ENCODE measurements at regions not wholly inside any gene's neighbourhood (a gene's known extent, or its start where the extent isn't known, plus 50 kb on each side); places are given as distances from the start of the nearest gene placed in this dataset.
A peak's percentile ranks its signal among the peaks of the same experiment; 100 is the strongest.

DNA sequence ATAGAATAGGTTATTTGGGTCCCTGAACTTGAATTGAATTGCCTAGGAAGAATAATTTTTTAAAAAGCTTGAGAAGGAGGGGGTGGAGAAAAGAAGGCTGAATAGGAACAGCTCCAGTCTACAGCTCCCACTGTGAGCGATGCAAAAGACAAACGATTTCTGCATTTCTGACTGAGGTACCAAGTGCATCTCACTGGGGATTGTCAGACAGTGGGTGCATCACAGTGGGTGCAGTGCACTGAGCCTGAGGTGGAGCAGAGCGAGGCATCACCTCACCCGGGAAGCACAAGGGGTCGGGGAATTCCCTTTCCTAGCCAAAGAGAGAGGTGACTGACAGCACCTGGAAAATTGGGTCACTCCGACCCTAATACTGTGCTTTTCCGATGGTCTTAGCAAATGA is 782.2 kb upstream of the RGMB start:
- H3K36me3 ChIP-seq (ENCODE audit: insufficient read depth, low read length): no peaks in the 10 kb centered on the region
- FAIRE-seq (no peak), DNase-seq (ENCODE audit: low read depth) (no peak)
- no peak overlapping the region for H3K9ac ChIP-seq (ENCODE audit: low read length)
- no peak overlapping the region for H3K4me3 ChIP-seq (ENCODE audit: insufficient read depth, low read depth, low read length)
- H2AFZ ChIP-seq (ENCODE audit: low read depth, low read length): no peak overlapping the region
- H3K27me3 ChIP-seq (ENCODE audit: insufficient read depth, low read length): no peaks in the 10 kb centered on the region
- H3K79me2 ChIP-seq (ENCODE audit: insufficient read depth, low read length): no peaks in the 10 kb centered on the region
- Mint-ChIP-seq H3K4me3 (ENCODE audit: unreplicated experiment) (no peak overlapping the region), H3K4me1 (ENCODE audit: low read depth, unreplicated experiment) (peaks cover 1% of the 10 kb centered on the region), H3K9me3 (ENCODE audit: unreplicated experiment) (peaks cover 11% of the 10 kb centered on the region), H3K36me3 (ENCODE audit: low read depth, unreplicated experiment) (peaks cover 2% of the 10 kb centered on the region), H3K27me3 (ENCODE audit: low read depth, unreplicated experiment) (peaks cover 1% of the 10 kb centered on the region), H3K27ac (ENCODE audit: unreplicated experiment) (no peak overlapping the region)
- no peak overlapping the region for H3K4me2 ChIP-seq (ENCODE audit: low read length)
- no peak for TF ChIP-seq EZH2 (IDR thresholded peaks at IDR 0.05; ENCODE audit: insufficient read depth, low read length)
- TF ChIP-seq CTCF (IDR thresholded peaks at IDR 0.05; ENCODE audit: insufficient read depth, low read depth, low read length): no peak
- H3K9me3 ChIP-seq (ENCODE audit: insufficient read depth, low read depth, low read length): no peaks in the 10 kb centered on the region
- H3K4me1 ChIP-seq (ENCODE audit: insufficient read depth, low read length): no peaks in the 10 kb centered on the region
- no peaks in the 10 kb centered on the region for H4K20me1 ChIP-seq (ENCODE audit: insufficient read depth, low read length)
- H3K27ac ChIP-seq (ENCODE audit: low read depth, low read length): no peak overlapping the region

- H3K4me2 ChIP-seq (ENCODE audit: low read length): no peak overlapping the region
- Mint-ChIP-seq H3K27ac (ENCODE audit: unreplicated experiment) (no peak overlapping the region), H3K4me3 (ENCODE audit: unreplicated experiment) (no peak overlapping the region)
Observed at GRCh38 chr5:97998941-97999340, 774.5 kb upstream of the RGMB start.

More at GRCh38 chr5:97998941-97999340, 774.5 kb upstream of the RGMB start:
- H3K79me2 ChIP-seq (ENCODE audit: insufficient read depth, low read length): no peaks in the 10 kb centered on the region
- H3K4me3 ChIP-seq (ENCODE audit: insufficient read depth, low read depth, low read length): no peak overlapping the region
- no peaks in the 10 kb centered on the region for H3K27me3 Mint-ChIP-seq (ENCODE audit: low read depth, unreplicated experiment)
- no peaks in the 10 kb centered on the region for H3K4me1 ChIP-seq (ENCODE audit: insufficient read depth, low read length)
- H3K27ac ChIP-seq (ENCODE audit: low read depth, low read length): no peak overlapping the region
- H3K4me1 Mint-ChIP-seq (ENCODE audit: low read depth, unreplicated experiment): no peaks in the 10 kb centered on the region
- no peaks in the 10 kb centered on the region for H3K9me3 ChIP-seq (ENCODE audit: insufficient read depth, low read depth, low read length)
- FAIRE-seq (peak; percentile 54), DNase-seq (ENCODE audit: low read depth) (no peak)
- no peaks in the 10 kb centered on the region for H3K36me3 Mint-ChIP-seq (ENCODE audit: low read depth, unreplicated experiment)
- no peaks in the 10 kb centered on the region for H3K36me3 ChIP-seq (ENCODE audit: insufficient read depth, low read length)
- no peak for TF ChIP-seq CTCF (IDR thresholded peaks at IDR 0.05; ENCODE audit: insufficient read depth, low read depth, low read length)
- TF ChIP-seq EZH2 (IDR thresholded peaks at IDR 0.05; ENCODE audit: insufficient read depth, low read length): no peak
- no peaks in the 10 kb centered on the region for H3K27me3 ChIP-seq (ENCODE audit: insufficient read depth, low read length)
- no peak overlapping the region for H3K9ac ChIP-seq (ENCODE audit: low read length)
- H4K20me1 ChIP-seq (ENCODE audit: insufficient read depth, low read length): no peaks in the 10 kb centered on the region
- peaks cover 15% of the 10 kb centered on the region for H3K9me3 Mint-ChIP-seq (ENCODE audit: unreplicated experiment)
- H2AFZ ChIP-seq (ENCODE audit: low read depth, low read length): no peak overlapping the region
